ENCODE measurements at regions not wholly inside any gene's neighbourhood (a gene's known extent, or its start where the extent isn't known, plus 50 kb on each side); places are given as distances from the start of the nearest gene placed in this dataset.

DNA sequence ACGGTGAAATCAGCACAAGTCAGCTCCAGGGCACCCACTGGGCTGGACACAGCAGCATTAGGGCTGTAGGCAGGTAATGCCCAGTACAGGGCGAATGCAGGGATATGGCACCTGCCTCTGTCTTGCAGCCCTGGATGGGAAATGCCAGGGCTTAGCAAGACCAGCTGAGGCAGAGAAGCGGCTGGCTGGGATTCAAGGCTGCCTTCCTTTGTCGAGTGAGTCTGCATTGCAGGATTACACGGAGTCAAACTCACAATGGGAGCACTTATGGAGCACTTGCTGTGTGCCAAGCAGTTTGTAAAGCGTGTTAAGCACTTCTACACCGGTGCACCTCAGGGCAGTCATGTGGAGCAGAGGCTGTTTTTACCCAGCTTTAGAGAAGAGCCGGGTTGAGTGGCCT is 87.3 kb upstream of the HDAC4 start:
- Histone ChIP-seq H3K27me3 (ENCODE audit: insufficient read depth, poor library complexity, severe bottlenecking) (no peaks in the 10 kb centered on the region), H3K4me3 (replicated peaks; ENCODE audit: insufficient read depth, low read length) (no peak overlapping the region), H3K27ac (replicated peaks) (no peak overlapping the region)
- TF ChIP-seq POLR2AphosphoS5 (IDR thresholded peaks at IDR 0.05; ENCODE audit: low read depth): no peak
- TF ChIP-seq, protein P1, sequence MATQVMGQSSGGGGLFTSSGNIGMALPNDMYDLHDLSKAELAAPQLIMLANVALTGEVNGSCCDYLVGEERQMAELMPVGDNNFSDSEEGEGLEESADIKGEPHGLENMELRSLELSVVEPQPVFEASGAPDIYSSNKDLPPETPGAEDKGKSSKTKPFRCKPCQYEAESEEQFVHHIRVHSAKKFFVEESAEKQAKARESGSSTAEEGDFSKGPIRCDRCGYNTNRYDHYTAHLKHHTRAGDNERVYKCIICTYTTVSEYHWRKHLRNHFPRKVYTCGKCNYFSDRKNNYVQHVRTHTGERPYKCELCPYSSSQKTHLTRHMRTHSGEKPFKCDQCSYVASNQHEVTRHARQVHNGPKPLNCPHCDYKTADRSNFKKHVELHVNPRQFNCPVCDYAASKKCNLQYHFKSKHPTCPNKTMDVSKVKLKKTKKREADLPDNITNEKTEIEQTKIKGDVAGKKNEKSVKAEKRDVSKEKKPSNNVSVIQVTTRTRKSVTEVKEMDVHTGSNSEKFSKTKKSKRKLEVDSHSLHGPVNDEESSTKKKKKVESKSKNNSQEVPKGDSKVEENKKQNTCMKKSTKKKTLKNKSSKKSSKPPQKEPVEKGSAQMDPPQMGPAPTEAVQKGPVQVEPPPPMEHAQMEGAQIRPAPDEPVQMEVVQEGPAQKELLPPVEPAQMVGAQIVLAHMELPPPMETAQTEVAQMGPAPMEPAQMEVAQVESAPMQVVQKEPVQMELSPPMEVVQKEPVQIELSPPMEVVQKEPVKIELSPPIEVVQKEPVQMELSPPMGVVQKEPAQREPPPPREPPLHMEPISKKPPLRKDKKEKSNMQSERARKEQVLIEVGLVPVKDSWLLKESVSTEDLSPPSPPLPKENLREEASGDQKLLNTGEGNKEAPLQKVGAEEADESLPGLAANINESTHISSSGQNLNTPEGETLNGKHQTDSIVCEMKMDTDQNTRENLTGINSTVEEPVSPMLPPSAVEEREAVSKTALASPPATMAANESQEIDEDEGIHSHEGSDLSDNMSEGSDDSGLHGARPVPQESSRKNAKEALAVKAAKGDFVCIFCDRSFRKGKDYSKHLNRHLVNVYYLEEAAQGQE (IDR thresholded peaks at IDR 0.05; ENCODE audit: insufficient replicate concordance, low read depth): no peak
- no peak for TF ChIP-seq SPI1 (IDR thresholded peaks at IDR 0.05; ENCODE audit: borderline replicate concordance, low read depth)
- TF ChIP-seq, protein P2, sequence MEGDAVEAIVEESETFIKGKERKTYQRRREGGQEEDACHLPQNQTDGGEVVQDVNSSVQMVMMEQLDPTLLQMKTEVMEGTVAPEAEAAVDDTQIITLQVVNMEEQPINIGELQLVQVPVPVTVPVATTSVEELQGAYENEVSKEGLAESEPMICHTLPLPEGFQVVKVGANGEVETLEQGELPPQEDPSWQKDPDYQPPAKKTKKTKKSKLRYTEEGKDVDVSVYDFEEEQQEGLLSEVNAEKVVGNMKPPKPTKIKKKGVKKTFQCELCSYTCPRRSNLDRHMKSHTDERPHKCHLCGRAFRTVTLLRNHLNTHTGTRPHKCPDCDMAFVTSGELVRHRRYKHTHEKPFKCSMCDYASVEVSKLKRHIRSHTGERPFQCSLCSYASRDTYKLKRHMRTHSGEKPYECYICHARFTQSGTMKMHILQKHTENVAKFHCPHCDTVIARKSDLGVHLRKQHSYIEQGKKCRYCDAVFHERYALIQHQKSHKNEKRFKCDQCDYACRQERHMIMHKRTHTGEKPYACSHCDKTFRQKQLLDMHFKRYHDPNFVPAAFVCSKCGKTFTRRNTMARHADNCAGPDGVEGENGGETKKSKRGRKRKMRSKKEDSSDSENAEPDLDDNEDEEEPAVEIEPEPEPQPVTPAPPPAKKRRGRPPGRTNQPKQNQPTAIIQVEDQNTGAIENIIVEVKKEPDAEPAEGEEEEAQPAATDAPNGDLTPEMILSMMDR (IDR thresholded peaks at IDR 0.05; ENCODE audit: insufficient read depth, low read length): no peak
- no peak for TF ChIP-seq GABPA (IDR thresholded peaks at IDR 0.05; ENCODE audit: low read depth)
- DNase-seq (ENCODE audit: low read depth in 1 of 2, low spot score in 1 of 2): no peak

DNA sequence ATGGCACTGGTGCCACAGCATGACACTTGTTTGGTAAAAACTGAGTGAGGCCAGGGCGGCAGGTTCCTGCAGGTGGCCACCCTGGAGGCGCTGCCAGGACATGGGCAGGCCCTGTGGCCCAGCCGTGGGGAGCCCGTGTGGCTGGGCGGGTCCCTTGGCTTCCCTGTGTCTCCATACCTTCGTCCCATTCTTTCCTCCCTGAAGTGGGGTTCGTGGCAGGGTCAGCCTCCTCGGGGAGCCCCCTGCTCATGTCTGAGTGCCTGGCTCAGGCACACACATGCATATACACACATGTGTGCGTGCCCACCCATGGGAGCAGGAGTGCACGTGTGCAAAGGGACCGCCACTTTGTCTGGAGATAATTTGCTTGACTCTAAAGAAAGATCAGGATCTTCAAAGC is 86.5 kb upstream of the HDAC4 start:
- DNase-seq (ENCODE audit: low read depth in 1 of 2, low spot score in 1 of 2): no peak
- Histone ChIP-seq H3K4me3 (replicated peaks; ENCODE audit: insufficient read depth, low read length) (no peak overlapping the region), H3K27me3 (ENCODE audit: insufficient read depth, poor library complexity, severe bottlenecking) (no peaks in the 10 kb centered on the region), H3K27ac (replicated peaks) (no peak overlapping the region)
- TF ChIP-seq, protein P1 (IDR thresholded peaks at IDR 0.05; ENCODE audit: insufficient replicate concordance, low read depth): no peak
- TF ChIP-seq POLR2AphosphoS5 (IDR thresholded peaks at IDR 0.05; ENCODE audit: low read depth) (no peak), GABPA (IDR thresholded peaks at IDR 0.05; ENCODE audit: low read depth) (no peak), SPI1 (IDR thresholded peaks at IDR 0.05; ENCODE audit: borderline replicate concordance, low read depth) (no peak)
- TF ChIP-seq, protein P2 (IDR thresholded peaks at IDR 0.05; ENCODE audit: insufficient read depth, low read length): no peak

DNA sequence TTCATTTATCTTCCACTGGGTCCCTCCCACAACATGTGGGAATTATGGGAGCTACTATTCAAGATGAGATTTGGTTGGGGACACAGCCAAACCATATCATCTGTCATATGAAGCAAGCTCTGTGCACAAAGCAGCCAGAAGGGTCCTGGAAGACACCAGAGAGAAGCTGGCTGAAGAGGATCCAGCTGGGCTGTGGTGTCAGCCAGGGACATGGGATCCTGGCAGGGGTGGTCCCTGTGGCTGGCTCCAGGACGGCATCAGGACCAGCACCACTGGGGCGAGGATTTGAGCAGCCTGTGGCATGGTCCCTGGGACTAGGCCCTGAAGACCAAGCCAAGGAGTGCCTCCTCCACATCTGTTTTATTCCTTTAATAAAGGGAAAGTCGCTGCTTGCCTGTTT is 84.8 kb upstream of the HDAC4 start:
- no peak for DNase-seq (ENCODE audit: low read depth in 1 of 2, low spot score in 1 of 2)
- Histone ChIP-seq H3K4me3 (replicated peaks; ENCODE audit: insufficient read depth, low read length) (no peak overlapping the region), H3K27ac (replicated peaks) (no peak overlapping the region), H3K27me3 (ENCODE audit: insufficient read depth, poor library complexity, severe bottlenecking) (no peaks in the 10 kb centered on the region)
- TF ChIP-seq, protein P2 (IDR thresholded peaks at IDR 0.05; ENCODE audit: insufficient read depth, low read length): no peak
- TF ChIP-seq, protein P1 (IDR thresholded peaks at IDR 0.05; ENCODE audit: insufficient replicate concordance, low read depth): no peak
- TF ChIP-seq GABPA (IDR thresholded peaks at IDR 0.05; ENCODE audit: low read depth) (no peak), POLR2AphosphoS5 (IDR thresholded peaks at IDR 0.05; ENCODE audit: low read depth) (no peak), SPI1 (IDR thresholded peaks at IDR 0.05; ENCODE audit: borderline replicate concordance, low read depth) (no peak)
